Common myeloid progenitor, CD34-positive (primary cell): ENCODE measurements at regions not wholly inside any gene's neighbourhood (a gene's known extent, or its start where the extent isn't known, plus 50 kb on each side); places are given as distances from the start of the nearest gene placed in this dataset.

Source experiments
- CTCF ChIA-PET: fragments of 350-600 bp; sonication (Branson Sonifier 250); formaldehyde crosslinking; loops from one replicate; lab custom pipeline; 2021; ENCODE audit warnings: antibody characterized with exemption; lab: Charles Lee
- POLR2A ChIA-PET: fragments of 350-600 bp; sonication (Branson Sonifier 250); formaldehyde crosslinking; loops from one replicate; lab custom pipeline; 2021; ENCODE audit warnings: antibody characterized with exemption; lab: Charles Lee
- DNase-seq, 3 donors: peaks; one replicate each; pipeline versions ENCODE4 v3.0.0 to v3.0.0-alpha.2; 2013
- H3K27ac ChIP-seq, 2 experiments: 1 replicate in 1 of 2; 2 replicates in 1 of 2; pipeline ENCODE4 v1.7.0; 2013; ENCODE audit warnings: inconsistent platforms in 2 of 2, low read length in 2 of 2, mild to moderate bottlenecking in 2 of 2, low read depth in 1 of 2, moderate library complexity in 1 of 2; ENCODE audit not compliant: severe bottlenecking in 2 of 2, insufficient read depth in 1 of 2, poor library complexity in 1 of 2
- H3K27me3 ChIP-seq, 5 experiments: replicated peaks in 2 of 5; 1 replicate in 3 of 5; 2 replicates in 2 of 5; pipeline versions ENCODE4 v1.6.1 to v1.7.0; 2013; ENCODE audit warnings: low read length in 4 of 5, mild to moderate bottlenecking in 2 of 5, moderate library complexity in 2 of 5, inconsistent platforms in 1 of 5; ENCODE audit not compliant: insufficient read depth in 5 of 5, control insufficient read depth in 4 of 5
- H3K36me3 ChIP-seq, 4 experiments: 1 replicate in 2 of 4; 2 replicates in 2 of 4; pipeline versions ENCODE4 v1.6.1 to v1.7.0; 2013; ENCODE audit warnings: low read length in 3 of 4, control low read depth in 1 of 4, mild to moderate bottlenecking in 1 of 4; ENCODE audit not compliant: control insufficient read depth in 4 of 4, insufficient read depth in 4 of 4
- H3K4me1 ChIP-seq, 4 experiments: 1 replicate in 3 of 4; 2 replicates in 1 of 4; pipeline versions ENCODE4 v1.6.1 to v1.7.1; 2013; ENCODE audit warnings: low read length in 3 of 4, mild to moderate bottlenecking in 3 of 4, control low read depth in 1 of 4, inconsistent platforms in 1 of 4, moderate library complexity in 1 of 4; ENCODE audit not compliant: control insufficient read depth in 4 of 4, insufficient read depth in 4 of 4; ENCODE audit errors: control extremely low read depth in 1 of 4
- H3K4me3 ChIP-seq, 7 experiments: 1 replicate in 4 of 7; 2 replicates in 3 of 7; pipeline versions ENCODE4 v1.5.1 to v1.7.0; 2013; ENCODE audit warnings: mild to moderate bottlenecking in 7 of 7, low read length in 6 of 7, moderate library complexity in 6 of 7, inconsistent platforms in 2 of 7, low read depth in 2 of 7, control low read depth in 1 of 7; ENCODE audit not compliant: insufficient read depth in 4 of 7, control insufficient read depth in 1 of 7; ENCODE audit errors: extremely low read depth in 1 of 7
- H3K9me3 ChIP-seq, 5 experiments: 1 replicate in 4 of 5; 2 replicates in 1 of 5; pipeline versions ENCODE4 v1.6.1 to v1.7.1; 2013; ENCODE audit warnings: low read length in 4 of 5, mild to moderate bottlenecking in 2 of 5, inconsistent platforms in 1 of 5, low read depth in 1 of 5, moderate library complexity in 1 of 5; ENCODE audit not compliant: control insufficient read depth in 4 of 5, insufficient read depth in 2 of 5; ENCODE audit errors: control extremely low read depth in 1 of 5
- WGBS: methylation state at CpG from one replicate; pipeline ENCODE4 v1.1.5; 2013; ENCODE audit not compliant: insufficient coverage; 5-methylcytosine and 5-hydroxymethylcytosine counted together

- Histone ChIP-seq H3K4me1 (no peaks in the 10 kb centered on the region), H3K36me3 (no peaks in the 10 kb centered on the region), H3K9me3 (no peaks in the 10 kb centered on the region), H3K4me3 (no peak overlapping the region), H3K27ac (no peak overlapping the region), H3K27me3 (peaks cover 0 to 10% (median 0%) of the 10 kb centered on the region in 5 experiments)
- WGBS: 97% methylated on average over 4 of the region's 5 CpGs
- POLR2A ChIA-PET: no interaction called here
- DNase-seq: no peak
- CTCF ChIA-PET: no interaction called here
These were observed 505.3 kb downstream of the SOX6 start for GRCh38 chr11:15851051-15851498.

GRCh38 chr11:15852179-15852578 is 504.2 kb downstream of the SOX6 start:
- no peaks in the 10 kb centered on the region for H3K9me3 ChIP-seq
- no peaks in the 10 kb centered on the region for H3K36me3 ChIP-seq
- peaks cover 0 to 10% (median 0%) of the 10 kb centered on the region in 5 experiments for H3K27me3 ChIP-seq
- DNase-seq: peak; percentile 5 to 23 (median 15)
- H3K4me1 ChIP-seq: no peaks in the 10 kb centered on the region
- 90% methylated on average over 2 of the region's 3 CpGs for WGBS
- CTCF ChIA-PET: interaction anchor here (0.7 to 1.2 kb wide), 2 partner anchors 11 to 761 kb away, joined by 3 read pairs; no protein-coding TSS in a partner anchor
- no peak overlapping the region for H3K27ac ChIP-seq
- POLR2A ChIA-PET: no interaction called here
- no peak overlapping the region for H3K4me3 ChIP-seq

- no peaks in the 10 kb centered on the region for H3K9me3 ChIP-seq
- H3K4me1 ChIP-seq: no peaks in the 10 kb centered on the region
- ChIA-PET CTCF (interaction anchor here (0.6 to 0.9 kb wide), 2 partner anchors 18 to 71 kb away, joined by 3 read pairs; no protein-coding TSS in a partner anchor), POLR2A (no interaction called here)
- H3K27ac ChIP-seq: no peak overlapping the region
- no peaks in the 10 kb centered on the region for H3K36me3 ChIP-seq
- no peak overlapping the region for H3K4me3 ChIP-seq
- DNase-seq: no peak
- H3K27me3 ChIP-seq: peaks cover 0 to 8% (median 0%) of the 10 kb centered on the region in 5 experiments
These were observed 502.1 kb downstream of the SOX6 start for GRCh38 chr11:15854245-15854644.

GRCh38 chr11:15858881-15859280 is 497.5 kb downstream of the SOX6 start:
- H3K4me3 ChIP-seq: no peak overlapping the region
- WGBS: 100% methylated on average over 3 of the region's 3 CpGs
- no peaks in the 10 kb centered on the region for H3K9me3 ChIP-seq
- no peaks in the 10 kb centered on the region for H3K36me3 ChIP-seq
- ChIA-PET POLR2A (no interaction called here), CTCF (no interaction called here)
- no peaks in the 10 kb centered on the region for H3K4me1 ChIP-seq
- no peak for DNase-seq
- peaks cover 0 to 1% (median 0%) of the 10 kb centered on the region in 5 experiments for H3K27me3 ChIP-seq
- H3K27ac ChIP-seq: no peak overlapping the region

- H3K4me3 ChIP-seq: no peak overlapping the region
- POLR2A ChIA-PET: no interaction called here
- 100% methylated on average over 1 of the region's 3 CpGs for WGBS
These were observed 496.9 kb downstream of the SOX6 start for GRCh38 chr11:15859411-15859810.

GRCh38 chr11:15861256-15861655 is 495.1 kb downstream of the SOX6 start:
- CTCF ChIA-PET: no interaction called here

More at GRCh38 chr11:15859411-15859810, 496.9 kb downstream of the SOX6 start:
- Histone ChIP-seq H3K9me3 (no peaks in the 10 kb centered on the region), H3K4me1 (no peaks in the 10 kb centered on the region), H3K36me3 (no peaks in the 10 kb centered on the region), H3K27me3 (peaks cover 0 to 1% (median 0%) of the 10 kb centered on the region in 5 experiments), H3K27ac (no peak overlapping the region)
- DNase-seq: no peak
- CTCF ChIA-PET: no interaction called here

GRCh38 chr11:15863411-15863810 is 492.9 kb downstream of the SOX6 start:
- 100% methylated on average over 2 of the region's 2 CpGs for WGBS
- H3K27me3 ChIP-seq: no peaks in the 10 kb centered on the region
- H3K36me3 ChIP-seq: no peaks in the 10 kb centered on the region
- H3K9me3 ChIP-seq: no peaks in the 10 kb centered on the region
- no peaks in the 10 kb centered on the region for H3K4me1 ChIP-seq
- no peak overlapping the region for H3K4me3 ChIP-seq
- ChIA-PET CTCF (interaction anchor here (1.0 to 1.8 kb wide), 3 partner anchors 9 to 32 kb away, joined by 3 read pairs; no protein-coding TSS in a partner anchor), POLR2A (no interaction called here)
- no peak overlapping the region for H3K27ac ChIP-seq
- no peak for DNase-seq

More at GRCh38 chr11:15861256-15861655, 495.1 kb downstream of the SOX6 start:
- H3K4me3 ChIP-seq: no peak overlapping the region
- no peak for DNase-seq
- POLR2A ChIA-PET: no interaction called here
- no peak overlapping the region for H3K27ac ChIP-seq
- no peaks in the 10 kb centered on the region for H3K27me3 ChIP-seq
- H3K4me1 ChIP-seq: no peaks in the 10 kb centered on the region
- no peaks in the 10 kb centered on the region for H3K9me3 ChIP-seq
- 89% methylated on average over 1 of the region's 2 CpGs for WGBS
- no peaks in the 10 kb centered on the region for H3K36me3 ChIP-seq
